ENCODE measurements at regions not wholly inside any gene's neighbourhood (a gene's known extent, or its start where the extent isn't known, plus 50 kb on each side); places are given as distances from the start of the nearest gene placed in this dataset.

- H3K27me3 ChIP-seq (ENCODE audit: control insufficient read depth in 5 of 5, insufficient read depth in 4 of 5, low read length in 5 of 5): no peaks in the 10 kb centered on the region
- no peak overlapping the region for H3K4me3 ChIP-seq (ENCODE audit: low read depth in 1 of 5, low read length in 5 of 5)
- H3K27ac ChIP-seq (ENCODE audit: low read depth, low read length): no peak overlapping the region
- H3K36me3 ChIP-seq (ENCODE audit: control insufficient read depth in 5 of 5, insufficient read depth in 5 of 5, low read length in 5 of 5): no peaks in the 10 kb centered on the region
- H3K9ac ChIP-seq (ENCODE audit: low read length in 5 of 5): no peak overlapping the region
- H3K9me3 ChIP-seq (ENCODE audit: control insufficient read depth in 5 of 5, low read length in 5 of 5): peaks cover 0 to under 1% (median 0%) of the 10 kb centered on the region in 5 donors
- H3K4me1 ChIP-seq (ENCODE audit: control insufficient read depth in 5 of 5, insufficient read depth in 5 of 5, low read length in 5 of 5): peaks cover 0 to 5% (median 0%) of the 10 kb centered on the region in 5 donors
Measured at GRCh38 chr5:5792106-5792505, 369.6 kb downstream of the ICE1 start.

DNA sequence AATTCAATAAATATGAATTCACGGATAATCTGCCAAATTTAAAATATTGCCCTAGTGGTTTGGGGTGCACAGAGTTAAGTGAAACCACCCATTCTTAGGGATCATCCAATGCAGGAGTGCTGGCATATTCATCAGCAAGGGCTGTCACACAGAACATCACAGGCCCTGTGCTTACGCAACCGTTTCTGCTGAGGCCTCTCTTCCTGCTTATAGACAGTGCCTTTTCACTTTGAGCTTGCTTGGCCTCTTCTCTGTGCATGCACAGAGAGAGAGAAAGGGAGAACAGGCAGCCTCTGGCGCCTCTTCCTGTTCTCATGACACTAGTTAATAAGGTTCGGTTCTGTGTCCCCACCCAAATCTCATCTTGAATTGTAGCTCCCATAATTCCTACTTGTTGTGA, 366.3 kb downstream of the ICE1 start:
- H3K4me1 ChIP-seq (ENCODE audit: control insufficient read depth in 5 of 5, insufficient read depth in 5 of 5, low read length in 5 of 5): peaks cover 0 to 7% (median 6%) of the 10 kb centered on the region in 5 donors
- H3K9me3 ChIP-seq (ENCODE audit: control insufficient read depth in 5 of 5, low read length in 5 of 5): peaks cover 0 to 3% (median 0%) of the 10 kb centered on the region in 5 donors
- no peak overlapping the region for H3K9ac ChIP-seq (ENCODE audit: low read length in 5 of 5)
- no peak overlapping the region for H3K27ac ChIP-seq (ENCODE audit: low read depth, low read length)
- no peaks in the 10 kb centered on the region for H3K36me3 ChIP-seq (ENCODE audit: control insufficient read depth in 5 of 5, insufficient read depth in 5 of 5, low read length in 5 of 5)
- no peak overlapping the region for H3K4me3 ChIP-seq (ENCODE audit: low read depth in 1 of 5, low read length in 5 of 5)
- H3K27me3 ChIP-seq (ENCODE audit: control insufficient read depth in 5 of 5, insufficient read depth in 4 of 5, low read length in 5 of 5): no peaks in the 10 kb centered on the region

DNA sequence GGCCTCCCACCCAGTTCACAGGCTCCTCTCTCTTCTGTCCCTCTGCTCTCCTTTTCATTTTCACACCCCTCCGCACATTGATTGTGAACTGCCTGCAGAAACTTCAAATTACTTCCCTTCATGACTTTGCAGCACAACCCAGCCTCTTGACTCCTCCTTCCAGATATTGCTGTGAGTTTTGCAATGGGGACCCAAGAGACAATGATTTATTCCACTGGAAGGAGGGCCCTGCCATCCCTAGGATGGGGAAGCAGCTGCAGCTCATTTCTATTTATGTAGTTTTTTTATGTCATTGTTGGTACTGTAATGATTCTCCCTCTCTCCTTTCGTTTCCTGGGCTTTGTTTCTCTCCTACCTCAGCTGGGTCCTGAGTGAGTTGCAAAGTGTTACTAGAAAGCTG, 364.9 kb downstream of the ICE1 start:
- Histone ChIP-seq H3K4me1 (ENCODE audit: control insufficient read depth in 5 of 5, insufficient read depth in 5 of 5, low read length in 5 of 5) (peaks cover 0 to 9% (median 7%) of the 10 kb centered on the region in 5 donors), H3K9ac (ENCODE audit: low read length in 5 of 5) (no peak overlapping the region), H3K4me3 (ENCODE audit: low read depth in 1 of 5, low read length in 5 of 5) (no peak overlapping the region), H3K27me3 (ENCODE audit: control insufficient read depth in 5 of 5, insufficient read depth in 4 of 5, low read length in 5 of 5) (no peaks in the 10 kb centered on the region), H3K36me3 (ENCODE audit: control insufficient read depth in 5 of 5, insufficient read depth in 5 of 5, low read length in 5 of 5) (no peaks in the 10 kb centered on the region), H3K9me3 (ENCODE audit: control insufficient read depth in 5 of 5, low read length in 5 of 5) (peaks cover 0 to 3% (median 0%) of the 10 kb centered on the region in 5 donors), H3K27ac (ENCODE audit: low read depth, low read length) (no peak overlapping the region)

DNA sequence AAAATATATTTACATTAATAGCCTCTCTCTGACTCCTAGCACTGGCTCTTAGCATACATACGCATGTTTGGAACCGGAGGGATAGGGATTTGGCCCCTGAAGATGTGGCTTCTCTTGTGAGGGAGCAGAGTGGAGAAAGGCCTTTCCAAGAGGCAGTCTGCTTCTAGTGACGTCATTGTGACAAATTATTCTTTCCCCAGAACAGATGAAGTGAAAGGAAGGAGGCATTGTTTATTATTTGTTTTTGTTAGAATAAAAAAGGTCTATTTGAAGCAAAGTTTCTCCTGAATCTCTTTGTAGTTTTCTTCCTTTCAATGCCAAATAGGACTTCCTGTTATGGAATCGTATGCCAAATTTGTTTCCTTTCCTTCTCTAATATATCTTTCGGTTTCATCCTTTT, 361.6 kb downstream of the ICE1 start:
- Histone ChIP-seq H3K27me3 (ENCODE audit: control insufficient read depth in 5 of 5, insufficient read depth in 4 of 5, low read length in 5 of 5) (no peaks in the 10 kb centered on the region), H3K4me3 (ENCODE audit: low read depth in 1 of 5, low read length in 5 of 5) (peak overlapping the region in 1 of 5 donors; percentile 24), H3K9me3 (ENCODE audit: control insufficient read depth in 5 of 5, low read length in 5 of 5) (peaks cover 0 to 3% (median 0%) of the 10 kb centered on the region in 5 donors), H3K4me1 (ENCODE audit: control insufficient read depth in 5 of 5, insufficient read depth in 5 of 5, low read length in 5 of 5) (peaks cover 0 to 17% (median 7%) of the 10 kb centered on the region in 5 donors), H3K36me3 (ENCODE audit: control insufficient read depth in 5 of 5, insufficient read depth in 5 of 5, low read length in 5 of 5) (no peaks in the 10 kb centered on the region), H3K27ac (ENCODE audit: low read depth, low read length) (no peak overlapping the region), H3K9ac (ENCODE audit: low read length in 5 of 5) (no peak overlapping the region)

GRCh38 chr5:5783021-5783420, 360.5 kb downstream of the ICE1 start:
- no peaks in the 10 kb centered on the region for H3K27me3 ChIP-seq (ENCODE audit: control insufficient read depth in 5 of 5, insufficient read depth in 4 of 5, low read length in 5 of 5)
- no peak overlapping the region for H3K27ac ChIP-seq (ENCODE audit: low read depth, low read length)
- H3K36me3 ChIP-seq (ENCODE audit: control insufficient read depth in 5 of 5, insufficient read depth in 5 of 5, low read length in 5 of 5): no peaks in the 10 kb centered on the region
- H3K4me1 ChIP-seq (ENCODE audit: control insufficient read depth in 5 of 5, insufficient read depth in 5 of 5, low read length in 5 of 5): peaks cover 0 to 17% (median 7%) of the 10 kb centered on the region in 5 donors
- H3K9ac ChIP-seq (ENCODE audit: low read length in 5 of 5): no peak overlapping the region
- peaks cover 0 to 3% (median 0%) of the 10 kb centered on the region in 5 donors for H3K9me3 ChIP-seq (ENCODE audit: control insufficient read depth in 5 of 5, low read length in 5 of 5)
- no peak overlapping the region for H3K4me3 ChIP-seq (ENCODE audit: low read depth in 1 of 5, low read length in 5 of 5)

DNA sequence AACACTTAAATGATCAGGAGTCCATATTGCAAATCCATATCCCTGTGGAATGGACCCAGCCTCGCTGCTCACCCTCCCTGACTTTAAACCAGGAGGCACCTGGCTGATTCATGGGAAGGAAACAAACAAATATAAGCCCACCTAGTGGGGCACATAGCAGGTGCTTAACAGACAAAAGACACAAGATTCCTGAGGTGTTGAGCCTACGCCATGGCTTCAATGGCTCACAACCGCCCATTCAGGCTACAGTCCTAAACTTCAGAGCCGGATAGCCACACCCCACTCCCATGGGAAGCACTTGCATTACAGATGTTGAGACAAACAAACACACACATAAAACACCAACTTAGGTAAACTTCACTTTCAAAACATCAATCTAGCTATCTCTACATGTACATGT, 359.9 kb downstream of the ICE1 start:
- Histone ChIP-seq H3K9ac (ENCODE audit: low read length in 5 of 5) (no peak overlapping the region), H3K9me3 (ENCODE audit: control insufficient read depth in 5 of 5, low read length in 5 of 5) (peaks cover 0 to 3% (median 0%) of the 10 kb centered on the region in 5 donors), H3K27me3 (ENCODE audit: control insufficient read depth in 5 of 5, insufficient read depth in 4 of 5, low read length in 5 of 5) (no peaks in the 10 kb centered on the region), H3K36me3 (ENCODE audit: control insufficient read depth in 5 of 5, insufficient read depth in 5 of 5, low read length in 5 of 5) (no peaks in the 10 kb centered on the region), H3K27ac (ENCODE audit: low read depth, low read length) (no peak overlapping the region), H3K4me3 (ENCODE audit: low read depth in 1 of 5, low read length in 5 of 5) (no peak overlapping the region), H3K4me1 (ENCODE audit: control insufficient read depth in 5 of 5, insufficient read depth in 5 of 5, low read length in 5 of 5) (peaks cover 0 to 17% (median 5%) of the 10 kb centered on the region in 5 donors)

GRCh38 chr5:5781335-5781734, 358.9 kb downstream of the ICE1 start:
- H3K9me3 ChIP-seq (ENCODE audit: control insufficient read depth in 5 of 5, low read length in 5 of 5): no peaks in the 10 kb centered on the region
- no peak overlapping the region for H3K27ac ChIP-seq (ENCODE audit: low read depth, low read length)
- H3K4me3 ChIP-seq (ENCODE audit: low read depth in 1 of 5, low read length in 5 of 5): no peak overlapping the region
- no peak overlapping the region for H3K9ac ChIP-seq (ENCODE audit: low read length in 5 of 5)
- no peaks in the 10 kb centered on the region for H3K36me3 ChIP-seq (ENCODE audit: control insufficient read depth in 5 of 5, insufficient read depth in 5 of 5, low read length in 5 of 5)
- no peaks in the 10 kb centered on the region for H3K27me3 ChIP-seq (ENCODE audit: control insufficient read depth in 5 of 5, insufficient read depth in 4 of 5, low read length in 5 of 5)
- peaks cover 0 to 17% (median 0%) of the 10 kb centered on the region in 5 donors for H3K4me1 ChIP-seq (ENCODE audit: control insufficient read depth in 5 of 5, insufficient read depth in 5 of 5, low read length in 5 of 5)

- H3K27ac ChIP-seq (ENCODE audit: low read depth, low read length): no peak overlapping the region
- H3K4me1 ChIP-seq (ENCODE audit: control insufficient read depth in 5 of 5, insufficient read depth in 5 of 5, low read length in 5 of 5): peaks cover 0 to 17% (median 0%) of the 10 kb centered on the region in 5 donors
- H3K27me3 ChIP-seq (ENCODE audit: control insufficient read depth in 5 of 5, insufficient read depth in 4 of 5, low read length in 5 of 5): peaks cover 0 to 2% (median 0%) of the 10 kb centered on the region in 5 donors
- H3K4me3 ChIP-seq (ENCODE audit: low read depth in 1 of 5, low read length in 5 of 5): no peak overlapping the region
- no peaks in the 10 kb centered on the region for H3K9me3 ChIP-seq (ENCODE audit: control insufficient read depth in 5 of 5, low read length in 5 of 5)
- no peaks in the 10 kb centered on the region for H3K36me3 ChIP-seq (ENCODE audit: control insufficient read depth in 5 of 5, insufficient read depth in 5 of 5, low read length in 5 of 5)
- H3K9ac ChIP-seq (ENCODE audit: low read length in 5 of 5): no peak overlapping the region
Measured at GRCh38 chr5:5780253-5780652, 357.8 kb downstream of the ICE1 start.

DNA sequence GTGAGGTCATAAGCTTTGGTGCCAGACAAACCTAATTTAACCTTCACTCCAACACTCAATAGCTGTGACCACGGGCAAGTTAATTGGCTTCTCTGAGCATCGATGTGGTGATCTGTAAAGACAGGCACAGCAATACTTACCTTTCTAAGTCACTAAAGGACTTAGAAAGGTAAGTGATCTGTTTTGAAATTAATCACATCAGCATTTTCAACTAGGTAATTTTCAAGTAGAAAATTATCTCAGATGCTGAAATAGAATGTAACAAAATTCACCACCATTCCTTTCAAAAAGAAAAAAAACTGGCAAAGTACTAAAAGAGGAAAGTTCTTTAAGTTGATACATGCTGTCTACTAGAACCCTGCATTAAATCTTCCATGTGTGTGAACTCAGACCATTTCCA, 354.5 kb downstream of the ICE1 start:
- Histone ChIP-seq H3K9me3 (ENCODE audit: control insufficient read depth in 5 of 5, low read length in 5 of 5) (peaks cover 0 to 7% (median 0%) of the 10 kb centered on the region in 5 donors), H3K36me3 (ENCODE audit: control insufficient read depth in 5 of 5, insufficient read depth in 5 of 5, low read length in 5 of 5) (no peaks in the 10 kb centered on the region), H3K9ac (ENCODE audit: low read length in 5 of 5) (no peak overlapping the region), H3K27ac (ENCODE audit: low read depth, low read length) (no peak overlapping the region), H3K27me3 (ENCODE audit: control insufficient read depth in 5 of 5, insufficient read depth in 4 of 5, low read length in 5 of 5) (peaks cover 0 to 2% (median 0%) of the 10 kb centered on the region in 5 donors), H3K4me3 (ENCODE audit: low read depth in 1 of 5, low read length in 5 of 5) (no peak overlapping the region), H3K4me1 (ENCODE audit: control insufficient read depth in 5 of 5, insufficient read depth in 5 of 5, low read length in 5 of 5) (peaks cover 0 to 5% (median 0%) of the 10 kb centered on the region in 5 donors)

- H3K4me3 ChIP-seq (ENCODE audit: low read depth in 1 of 5, low read length in 5 of 5): no peak overlapping the region
- H3K36me3 ChIP-seq (ENCODE audit: control insufficient read depth in 5 of 5, insufficient read depth in 5 of 5, low read length in 5 of 5): no peaks in the 10 kb centered on the region
- H3K9me3 ChIP-seq (ENCODE audit: control insufficient read depth in 5 of 5, low read length in 5 of 5): peaks cover 0 to 7% (median 0%) of the 10 kb centered on the region in 5 donors
- peaks cover 0 to 2% (median 0%) of the 10 kb centered on the region in 5 donors for H3K27me3 ChIP-seq (ENCODE audit: control insufficient read depth in 5 of 5, insufficient read depth in 4 of 5, low read length in 5 of 5)
- H3K27ac ChIP-seq (ENCODE audit: low read depth, low read length): no peak overlapping the region
- peaks cover 0 to 3% (median 0%) of the 10 kb centered on the region in 5 donors for H3K4me1 ChIP-seq (ENCODE audit: control insufficient read depth in 5 of 5, insufficient read depth in 5 of 5, low read length in 5 of 5)
- H3K9ac ChIP-seq (ENCODE audit: low read length in 5 of 5): no peak overlapping the region
Measured at GRCh38 chr5:5772202-5772601, 349.7 kb downstream of the ICE1 start.

Data from subcutaneous abdominal adipose tissue (tissue), 5 donors.